GM19351 (cell line): ENCODE measurements at regions not wholly inside any gene's neighbourhood (a gene's known extent, or its start where the extent isn't known, plus 50 kb on each side); places are given as distances from the start of the nearest gene placed in this dataset.

ENCODE experiments used
- ATAC-seq: cut with Tn5 transposase; IDR thresholded peaks from one replicate; pipeline ENCODE4 v1.9.1; 2021; ENCODE audit warnings: mild to moderate bottlenecking, moderate library complexity; ENCODE audit not compliant: unreplicated experiment

DNA sequence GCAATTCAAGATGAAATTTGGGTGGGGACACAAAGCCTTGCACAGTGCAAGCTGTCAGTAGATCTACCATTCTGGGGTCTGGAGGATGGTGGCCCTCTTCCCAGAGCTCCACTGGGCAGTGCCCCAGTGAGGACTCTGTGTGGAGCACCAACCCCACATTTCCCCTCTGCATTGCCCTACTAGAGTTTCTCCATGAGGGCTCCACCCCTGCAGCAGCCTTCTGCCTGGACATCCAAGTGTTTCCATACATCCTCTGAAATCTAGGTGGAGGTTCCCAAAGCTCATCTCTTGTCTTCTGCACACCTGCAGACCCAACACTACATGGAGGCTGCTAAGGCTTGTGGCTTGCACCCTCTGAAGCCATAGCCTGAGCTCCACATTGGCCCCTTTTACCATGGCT, 402.3 kb downstream of the RAB28 start:
- ATAC-seq: no peak

DNA sequence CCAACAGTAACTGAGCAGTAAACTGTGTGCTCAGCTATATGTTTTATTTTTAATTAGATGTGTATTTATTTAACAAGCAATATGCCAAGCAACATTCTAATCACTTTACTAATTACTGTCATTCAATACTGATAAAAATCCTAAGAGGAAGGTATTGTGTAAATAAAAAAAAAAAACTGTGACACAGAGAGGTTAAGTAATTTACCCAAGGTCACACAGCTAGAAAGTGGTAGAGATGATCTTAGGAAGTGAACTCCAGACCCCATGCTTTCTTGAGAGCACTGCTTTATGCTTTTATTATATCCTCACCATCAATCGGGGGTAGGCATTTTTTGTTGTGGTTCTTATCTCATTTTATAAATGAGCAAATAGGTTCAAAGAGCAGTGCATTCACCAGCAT, 417.1 kb downstream of the RAB28 start:
- no peak for ATAC-seq

DNA sequence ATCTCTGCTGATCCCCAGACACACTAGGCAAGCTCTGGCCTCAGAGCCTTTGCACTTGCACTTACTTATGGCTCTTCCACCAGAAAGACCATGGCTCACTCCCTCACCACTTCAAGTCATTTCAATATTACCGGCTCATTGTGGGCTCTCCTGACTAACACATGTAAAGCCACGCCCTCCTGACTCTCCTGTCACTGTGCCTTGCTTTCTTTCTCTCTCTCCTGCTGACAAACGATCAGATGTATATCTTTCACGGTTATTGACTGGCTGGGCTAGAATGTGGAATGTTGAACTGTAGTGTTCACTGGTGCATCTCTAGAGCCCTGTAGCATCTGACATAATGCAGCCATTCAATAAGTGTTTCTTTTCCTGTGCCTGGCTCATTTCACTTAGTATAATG, 425.1 kb downstream of the RAB28 start:
- ATAC-seq: no peak

DNA sequence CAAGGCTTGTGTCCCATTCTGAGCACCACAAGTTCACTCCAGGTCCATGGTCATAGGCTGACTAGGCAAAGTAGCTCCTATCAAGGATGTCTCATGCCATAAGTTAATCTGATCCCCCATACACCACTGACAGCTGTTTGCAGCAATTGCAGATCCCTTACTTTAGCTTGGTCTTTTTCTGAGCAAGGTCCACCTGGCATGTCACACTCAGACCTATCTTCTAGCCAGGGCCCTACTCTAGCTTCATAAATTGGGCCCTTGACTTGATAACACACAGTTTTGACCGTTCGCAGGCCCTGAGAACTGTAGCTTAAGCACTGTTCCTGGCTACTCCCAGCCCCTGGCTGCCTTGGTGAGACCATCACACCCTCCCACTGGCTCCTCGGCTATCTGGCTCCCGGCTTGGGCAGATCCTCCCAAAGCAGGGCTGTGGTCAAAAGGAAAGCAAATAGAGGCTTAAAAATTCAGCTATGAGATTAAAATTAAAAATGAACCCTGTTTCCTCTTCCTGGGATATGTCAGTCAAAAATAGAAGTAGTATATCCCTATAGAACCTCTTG, 427.4 kb downstream of the RAB28 start:
- ATAC-seq: no peak

DNA sequence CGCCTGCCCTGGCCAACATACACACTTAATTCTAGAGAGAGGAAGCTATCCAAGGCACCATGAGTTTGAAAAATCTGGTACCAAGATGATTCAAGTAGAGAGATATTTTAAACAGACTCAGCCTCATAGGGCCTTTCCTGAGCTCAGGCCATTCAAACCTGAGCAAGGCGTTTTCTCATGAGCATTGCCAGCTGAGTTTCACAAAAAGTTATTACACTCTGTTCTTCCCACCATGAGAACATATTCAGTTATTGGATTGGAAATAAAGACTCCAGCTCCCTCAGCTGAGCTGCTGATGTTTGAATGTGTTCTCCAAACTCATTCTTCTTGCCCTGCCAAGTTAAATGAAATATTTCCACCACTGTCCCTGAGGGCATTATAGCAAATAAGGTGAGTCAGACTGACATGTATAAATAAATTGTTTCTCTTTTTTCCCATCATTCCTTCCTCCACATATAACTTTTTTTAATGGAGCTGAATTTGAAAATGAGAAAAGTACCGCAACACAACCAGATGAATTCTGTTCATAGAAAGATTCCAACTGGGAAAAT, 429.6 kb downstream of the RAB28 start:
- ATAC-seq: no peak

DNA sequence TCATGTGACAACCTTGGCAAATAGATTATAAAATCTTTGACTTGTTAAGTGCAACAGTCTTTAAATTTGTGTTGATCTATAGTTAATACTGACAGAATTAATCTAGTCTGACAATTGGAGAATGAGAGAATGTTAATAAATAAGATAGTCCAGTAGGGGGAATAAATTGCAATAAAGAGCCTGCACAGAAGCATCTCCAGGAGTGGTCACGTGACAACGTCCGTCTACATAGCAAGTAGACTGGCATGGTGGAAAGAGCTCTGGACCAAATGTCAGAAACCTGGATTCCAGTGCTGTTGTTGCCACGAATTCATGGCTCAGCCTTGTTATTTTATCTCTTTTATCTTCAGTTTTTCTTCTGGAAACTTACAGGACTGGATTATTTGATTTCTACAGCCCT, 436.5 kb downstream of the RAB28 start:
- no peak for ATAC-seq

DNA sequence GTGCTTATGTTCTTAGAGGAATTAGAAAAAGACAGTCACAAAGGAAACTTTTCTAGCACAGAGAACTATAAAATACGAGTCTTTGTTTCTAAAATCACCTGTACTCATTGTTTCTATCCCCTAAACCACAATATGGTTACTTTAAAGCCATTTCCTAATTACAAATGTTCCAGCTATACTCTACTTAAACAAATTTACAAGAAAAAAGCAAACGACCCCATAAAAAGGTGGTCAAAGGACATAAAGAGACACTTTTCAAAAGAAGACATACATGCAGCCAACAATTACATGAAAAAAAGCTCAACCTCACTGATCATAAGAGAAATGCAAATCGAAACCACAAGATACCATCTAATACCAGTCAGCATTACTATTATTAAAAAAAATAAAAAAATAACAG, 447.3 kb downstream of the RAB28 start:
- no peak for ATAC-seq

DNA sequence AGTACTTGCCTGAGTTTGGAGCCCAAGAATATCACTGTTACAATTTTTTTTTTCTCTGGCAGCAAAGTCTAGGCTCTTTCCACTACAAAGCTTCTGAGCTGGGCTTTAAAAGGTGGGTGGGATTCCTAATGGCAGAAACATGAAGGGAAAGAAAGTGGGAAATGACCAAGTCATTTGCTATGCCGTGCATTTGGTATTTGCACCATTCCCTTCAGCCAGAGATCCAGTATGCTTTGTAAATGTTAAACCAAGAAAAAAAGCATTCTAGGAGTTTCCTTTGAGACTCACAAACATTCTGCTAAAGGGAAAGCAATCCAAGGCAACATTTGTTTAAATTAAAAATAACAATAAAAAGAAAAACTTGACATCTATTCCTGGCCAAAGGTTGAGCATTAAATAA, 451.2 kb downstream of the RAB28 start:
- ATAC-seq: no peak

DNA sequence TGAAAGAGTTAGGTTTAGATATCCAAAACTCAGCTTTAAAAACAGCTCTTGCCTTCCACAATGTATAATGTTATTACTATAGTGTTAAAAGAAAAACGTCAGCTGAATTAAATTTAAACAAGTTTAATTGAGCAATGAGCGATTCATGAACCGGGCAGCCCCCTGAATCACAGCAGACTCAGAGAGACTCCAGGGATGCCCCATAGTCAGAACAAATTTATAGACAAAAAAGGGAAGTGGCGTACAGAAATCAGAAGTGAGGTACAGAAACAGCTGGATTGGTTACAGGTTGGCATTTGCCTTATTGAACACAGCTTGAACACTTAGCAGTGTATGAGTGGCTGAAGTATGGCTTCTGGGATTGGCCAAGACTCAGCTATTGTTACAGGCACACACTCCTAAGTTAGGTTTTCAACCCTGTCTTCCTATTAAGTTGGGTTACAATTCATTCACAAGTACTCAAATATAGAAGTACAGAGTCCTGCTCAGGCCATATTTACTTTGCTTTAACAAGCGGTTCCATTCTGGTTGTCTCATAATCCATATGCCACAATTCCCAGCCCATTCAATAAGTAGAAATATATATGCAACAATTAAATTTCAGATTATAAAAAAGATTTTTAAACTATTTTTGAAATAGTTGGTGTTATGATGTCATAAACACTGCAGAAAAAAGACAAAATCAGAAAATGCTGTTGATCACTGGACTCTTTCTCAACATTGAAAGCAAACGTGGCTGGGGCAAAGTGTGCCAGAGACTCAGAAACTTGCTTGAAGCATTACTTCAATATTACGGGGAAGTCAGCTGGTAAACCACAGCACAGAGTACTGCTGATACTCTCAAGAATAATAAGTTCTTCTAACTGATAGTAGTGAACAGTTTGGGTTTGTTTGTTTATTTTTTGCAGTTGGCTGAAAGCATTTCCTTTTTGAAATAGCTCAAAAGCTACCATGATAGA, 459.7 kb downstream of the RAB28 start:
- ATAC-seq: no peak

DNA sequence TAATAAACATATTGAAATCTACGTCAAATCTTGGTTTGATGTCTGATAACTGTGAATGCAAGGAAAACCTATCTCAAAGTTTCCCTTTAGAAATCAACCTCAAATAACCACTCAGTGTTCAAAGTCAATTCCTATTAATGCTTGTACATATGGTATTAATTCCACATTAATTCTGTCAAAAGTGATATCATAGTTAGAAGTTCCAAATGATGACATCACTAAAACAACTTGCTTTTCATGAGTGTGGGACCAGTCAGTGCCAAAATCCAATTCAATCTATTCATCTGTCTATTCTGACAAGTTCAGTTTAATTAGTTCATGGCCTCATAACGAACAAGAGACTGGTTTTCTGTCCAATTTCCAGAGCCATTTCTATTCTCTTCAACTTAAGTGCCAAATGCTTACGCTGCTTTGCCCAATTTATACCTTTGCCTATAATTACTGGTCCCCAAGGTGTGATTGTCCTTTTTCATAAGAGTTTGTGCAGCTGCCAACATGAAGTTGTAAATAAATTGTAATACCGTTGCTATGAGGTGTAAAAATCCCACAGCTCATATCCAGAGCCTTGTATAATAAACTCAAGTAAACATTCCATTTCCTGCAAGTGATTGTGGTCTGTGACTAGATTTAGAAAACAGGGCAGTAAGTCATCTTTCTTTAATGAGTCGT, 476.2 kb downstream of the RAB28 start:
- ATAC-seq: no peak

DNA sequence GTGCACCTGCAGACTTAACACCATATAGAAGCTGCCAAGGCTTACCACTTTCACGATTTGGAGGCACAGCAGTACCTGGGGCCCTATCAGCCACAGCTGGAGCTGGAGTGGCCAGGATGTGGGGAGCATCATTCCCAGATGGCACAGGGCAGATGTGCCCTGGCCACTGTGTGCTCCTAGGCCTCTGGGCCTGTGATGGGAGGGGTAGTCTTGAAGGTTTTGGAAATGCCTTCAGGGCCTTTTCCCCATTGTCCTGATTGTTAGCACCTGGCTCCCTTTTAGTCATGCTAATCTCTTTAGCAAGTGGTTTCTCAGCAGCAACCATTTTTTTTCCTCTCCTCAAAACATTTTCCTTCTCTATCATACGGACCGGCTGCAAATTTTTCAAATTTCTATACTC, 490.2 kb downstream of the RAB28 start:
- no peak for ATAC-seq

DNA sequence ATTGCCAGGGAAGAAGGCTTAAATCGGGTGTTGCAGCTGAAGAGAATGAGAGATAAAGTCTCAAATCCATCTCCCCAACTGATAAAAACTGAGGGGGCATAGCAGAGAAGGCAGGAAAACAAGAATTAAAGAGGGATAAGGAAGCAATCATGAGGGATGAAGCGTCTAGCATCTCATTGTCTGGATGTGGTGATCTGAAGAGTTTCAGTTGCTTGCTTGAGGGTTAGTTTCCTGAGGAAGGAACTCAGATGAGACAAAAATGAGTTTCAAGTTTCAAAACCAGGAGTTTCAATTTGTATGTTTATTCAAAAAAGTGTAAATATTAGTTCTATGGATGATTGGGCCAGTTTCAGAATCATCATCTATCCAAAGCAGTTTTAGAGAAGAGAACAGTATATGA, 496.9 kb downstream of the RAB28 start:
- no peak for ATAC-seq

DNA sequence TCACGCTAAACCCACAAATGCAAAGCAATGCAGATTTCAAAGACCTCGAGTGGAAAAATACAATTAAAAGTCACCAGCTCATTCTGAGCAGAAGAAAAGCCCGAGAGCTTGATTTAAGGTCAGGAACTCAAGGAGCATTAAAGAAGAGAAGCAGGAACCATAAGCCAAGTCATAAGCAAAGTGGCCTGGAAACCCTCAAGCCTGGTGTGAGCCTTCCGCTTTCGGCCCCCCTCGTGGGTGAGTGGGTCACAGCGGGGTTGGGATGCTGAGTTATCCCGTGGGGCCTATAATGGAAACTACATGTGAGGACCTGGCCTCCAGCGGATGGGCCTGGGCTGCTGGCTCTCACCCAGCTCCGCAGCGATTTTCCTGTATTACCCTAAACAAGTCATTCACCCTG, 504.3 kb downstream of the RAB28 start:
- ATAC-seq: no peak

DNA sequence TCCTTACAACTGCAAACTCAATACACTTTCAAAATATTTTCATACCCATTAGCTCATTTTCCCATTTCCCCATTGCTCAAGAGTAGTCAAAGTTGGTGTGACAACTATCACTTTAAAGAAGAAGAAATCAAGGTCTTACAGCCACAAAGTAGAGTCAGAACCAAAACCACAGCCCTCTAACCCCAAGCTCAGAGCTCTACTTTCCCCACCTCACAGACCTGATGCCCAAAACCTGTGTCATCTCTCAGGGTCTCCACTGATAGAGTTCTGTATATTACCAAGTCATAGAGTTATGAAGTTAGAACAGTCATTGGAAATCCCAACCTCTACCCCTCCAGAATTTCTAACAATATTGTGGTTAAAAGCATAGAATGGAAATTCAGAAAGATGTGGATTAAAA, 505.8 kb downstream of the RAB28 start:
- ATAC-seq: no peak

DNA sequence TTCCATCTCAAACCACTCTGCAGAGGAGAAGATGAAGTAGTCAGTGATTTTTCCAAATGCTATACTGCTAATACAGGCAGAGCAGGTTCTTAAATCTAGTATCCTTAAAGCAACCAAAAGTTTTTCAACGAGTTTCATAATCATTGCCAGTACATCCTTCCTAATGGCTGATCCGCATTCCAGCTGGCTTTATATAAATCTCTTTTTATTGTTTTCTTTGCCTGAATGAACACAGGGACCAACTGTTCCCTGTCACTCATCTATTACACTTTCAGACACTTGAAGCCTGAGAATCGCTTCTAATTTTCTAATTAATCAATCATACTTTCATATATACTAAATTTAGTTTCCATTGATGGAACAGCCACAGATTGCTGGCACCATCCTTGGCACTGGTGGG, 508.6 kb downstream of the RAB28 start:
- ATAC-seq: no peak

DNA sequence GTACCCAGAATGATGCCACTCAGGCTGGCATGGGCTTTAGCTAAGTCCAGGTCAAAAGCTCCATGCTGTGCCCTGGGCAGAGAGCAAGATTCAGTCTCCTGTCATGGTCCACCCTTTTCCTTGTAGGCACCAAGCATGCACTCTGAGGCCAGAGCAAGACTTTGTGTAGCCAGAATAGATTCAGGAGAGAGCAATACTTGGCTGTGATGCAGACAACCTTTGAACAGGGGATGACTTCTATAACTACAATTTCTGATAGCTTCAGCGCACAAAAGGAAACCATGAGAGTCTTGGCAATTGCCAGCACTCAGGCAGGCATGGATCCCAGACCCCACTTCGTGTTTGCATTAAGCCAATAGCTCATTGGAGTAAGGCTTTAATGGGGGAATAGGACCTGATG, 510.6 kb downstream of the RAB28 start:
- no peak for ATAC-seq

DNA sequence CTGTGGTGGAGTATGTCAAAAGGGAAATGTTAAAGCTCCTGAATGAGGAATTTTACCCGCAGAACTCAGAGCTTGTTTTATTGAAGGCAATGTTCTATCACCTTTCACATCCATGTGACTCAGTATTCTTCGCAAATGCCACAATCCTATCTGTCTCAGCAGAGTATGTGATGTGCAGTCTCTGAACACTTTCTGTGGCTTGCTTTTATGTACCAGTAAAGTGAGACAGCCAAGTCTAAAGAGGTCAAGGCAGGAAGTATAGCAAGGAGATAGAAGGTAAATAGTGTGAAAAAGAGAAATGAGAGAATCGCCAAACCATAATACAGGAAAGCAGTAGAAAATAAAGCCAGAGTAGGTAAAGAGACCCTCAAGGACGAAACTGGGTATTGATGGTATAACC, 515.8 kb downstream of the RAB28 start:
- ATAC-seq: no peak

DNA sequence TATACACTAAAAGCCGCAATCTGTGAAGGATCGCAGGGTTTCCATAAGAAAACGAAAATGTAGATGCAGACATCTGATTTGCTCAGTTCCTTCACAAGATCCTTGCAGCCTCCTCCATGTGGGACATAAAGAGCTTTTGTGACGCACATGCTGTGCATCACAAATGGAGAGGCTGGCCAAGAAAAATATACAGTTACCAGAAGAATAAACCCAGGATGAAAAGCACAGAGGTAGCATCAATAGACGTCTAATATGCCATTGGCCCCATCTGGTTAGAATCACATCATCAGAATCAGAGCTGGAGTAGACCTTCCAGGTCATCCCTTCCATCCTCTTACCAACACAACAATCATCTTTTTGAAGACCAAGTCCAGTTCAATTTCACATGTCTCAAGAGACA, 517.4 kb downstream of the RAB28 start:
- ATAC-seq: no peak

DNA sequence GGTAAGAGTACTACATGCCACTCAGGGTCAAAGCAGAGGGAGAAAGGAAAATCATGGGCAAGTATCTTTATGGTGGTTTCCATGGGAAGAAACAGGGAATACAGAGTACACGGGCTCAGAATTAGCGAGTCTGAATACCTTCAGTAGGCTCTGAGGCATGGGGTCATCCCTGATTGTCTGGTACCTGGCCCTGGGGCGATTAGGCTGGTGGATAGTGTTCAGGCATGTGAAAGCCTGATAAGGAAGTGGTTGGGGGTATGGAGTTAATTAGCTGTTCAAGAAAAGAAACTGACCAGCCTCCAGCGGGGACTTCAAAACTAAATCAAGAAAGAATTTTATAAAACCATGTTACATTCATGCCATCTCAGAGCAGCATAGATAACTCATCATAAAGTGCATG, 518.8 kb downstream of the RAB28 start:
- no peak for ATAC-seq

DNA sequence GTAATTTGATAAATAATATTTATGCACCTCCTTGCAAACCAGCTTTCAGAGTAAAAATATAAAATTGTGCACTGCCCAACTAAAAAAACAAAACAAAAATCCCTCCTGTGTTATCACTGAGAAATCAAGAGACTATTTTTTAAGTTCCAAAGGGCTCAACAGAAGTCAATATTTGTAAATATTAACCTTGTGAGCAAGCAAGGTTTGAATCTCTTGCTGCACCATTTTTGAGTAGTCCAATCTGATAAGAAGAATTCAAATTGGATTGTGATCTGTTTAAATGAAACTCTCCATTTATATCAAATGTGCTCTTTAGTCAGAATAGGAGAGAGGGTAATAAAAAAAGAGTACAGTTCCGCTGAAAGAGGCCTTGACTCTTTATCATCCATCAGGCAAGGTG, 520.2 kb downstream of the RAB28 start:
- ATAC-seq: no peak

DNA sequence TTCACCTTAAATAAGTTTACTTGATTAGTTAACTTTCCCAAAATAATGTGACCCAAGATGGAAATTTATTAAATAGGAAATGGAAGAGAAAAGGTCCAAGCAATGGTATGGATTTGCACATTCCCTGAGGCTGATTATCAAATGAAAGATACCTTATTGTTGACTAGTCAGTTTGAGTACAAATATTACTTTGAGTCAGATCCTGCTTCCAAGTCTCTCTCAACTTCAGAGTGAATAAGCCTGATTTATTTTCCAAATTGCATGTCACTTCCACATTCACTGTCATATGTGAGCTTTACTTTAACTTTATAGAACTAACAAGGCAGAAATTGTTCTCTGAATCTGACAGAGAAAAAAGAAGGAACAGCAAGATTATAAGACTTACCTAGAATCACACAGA, 520.8 kb downstream of the RAB28 start:
- no peak for ATAC-seq

DNA sequence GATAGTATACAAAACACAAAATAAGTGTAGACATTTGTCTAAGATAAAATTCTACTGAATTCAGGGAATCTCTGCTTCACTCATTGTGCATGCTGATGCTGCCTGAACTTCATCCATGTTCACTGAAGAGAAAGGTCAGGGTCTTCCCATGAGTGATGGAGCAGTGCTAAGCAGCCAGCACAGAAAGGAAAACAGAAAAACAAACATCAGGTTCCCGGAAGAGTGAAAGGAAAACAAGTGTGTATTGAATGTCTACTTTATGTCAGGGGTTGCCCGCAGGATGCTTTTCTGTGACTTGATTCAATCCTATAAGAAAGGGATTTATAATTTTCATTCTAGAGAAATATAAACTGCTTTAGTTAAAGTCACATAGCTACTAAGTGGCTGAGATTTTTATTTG, 522.4 kb downstream of the RAB28 start:
- ATAC-seq: no peak
